GM19351 (cell line): ENCODE measurements at regions not wholly inside any gene's neighbourhood (a gene's known extent, or its start where the extent isn't known, plus 50 kb on each side); places are given as distances from the start of the nearest gene placed in this dataset.

Experiments
- ATAC-seq: cut with Tn5 transposase; IDR thresholded peaks from one replicate; pipeline ENCODE4 v1.9.1; 2021; ENCODE audit warnings: mild to moderate bottlenecking, moderate library complexity; ENCODE audit not compliant: unreplicated experiment

DNA sequence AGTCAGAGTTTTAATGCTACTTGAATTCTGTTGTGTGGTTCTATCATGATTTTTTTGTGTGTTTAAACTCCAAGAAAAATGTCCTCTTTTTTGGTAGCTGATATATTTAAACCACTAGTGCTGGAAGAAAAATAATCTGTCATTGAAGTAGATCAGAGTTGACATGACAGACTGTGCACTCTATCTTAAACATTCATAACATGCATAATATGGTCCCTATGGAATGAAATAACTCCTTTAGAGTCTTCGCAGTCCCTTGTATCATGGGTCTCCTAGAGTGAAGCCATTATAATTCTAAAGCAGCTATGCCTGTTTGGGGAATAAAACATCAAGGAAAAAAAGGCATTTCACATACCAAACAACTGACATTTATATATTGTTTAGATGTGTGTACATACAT is 282.7 kb upstream of the CITED2 start:
- ATAC-seq: no peak

GRCh38 chr6:139655783-139656705 is 281.6 kb upstream of the CITED2 start:
- ATAC-seq: no peak

DNA sequence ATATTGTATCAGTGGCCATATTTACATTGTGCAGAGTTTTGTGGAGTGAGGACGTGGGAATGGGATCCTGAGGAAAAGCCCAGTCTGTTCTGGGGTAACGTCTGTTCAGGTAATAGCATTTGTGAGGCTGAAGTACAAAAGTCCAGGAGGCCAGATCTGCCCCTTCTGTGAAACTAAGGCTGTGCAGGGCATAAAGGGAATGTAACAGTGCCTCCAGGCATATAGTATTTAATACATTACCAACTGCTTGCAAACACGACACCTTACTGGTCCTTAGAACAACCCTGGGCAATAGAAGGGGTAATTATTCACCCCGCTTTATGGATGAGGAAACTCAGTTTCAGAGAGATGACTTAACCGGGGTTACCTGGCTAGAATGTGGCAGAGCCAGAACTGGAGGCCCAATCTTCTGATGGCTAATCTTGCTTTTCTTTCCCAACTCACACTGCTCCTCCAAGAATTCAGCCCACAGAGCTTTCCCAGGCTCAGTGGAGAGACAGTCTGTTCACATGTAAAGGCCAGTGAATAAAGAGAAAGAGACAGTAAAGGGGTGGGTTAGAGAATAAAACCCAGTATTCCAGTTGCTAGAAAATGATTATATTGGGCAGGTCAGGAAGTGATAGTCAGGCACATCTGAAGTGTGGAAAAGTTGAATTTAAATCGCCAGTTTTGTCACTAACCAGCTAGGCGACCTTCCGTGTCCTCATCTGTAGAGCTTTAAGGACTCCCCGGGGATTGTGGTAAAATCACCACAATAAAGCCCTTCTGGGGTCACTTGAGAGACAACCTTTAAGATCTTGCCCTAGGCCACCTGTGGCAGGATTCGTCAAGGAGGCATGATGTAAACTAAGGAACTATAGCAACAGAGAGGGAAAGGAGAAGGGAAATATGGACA is 280.7 kb upstream of the CITED2 start:
- ATAC-seq: no peak

DNA sequence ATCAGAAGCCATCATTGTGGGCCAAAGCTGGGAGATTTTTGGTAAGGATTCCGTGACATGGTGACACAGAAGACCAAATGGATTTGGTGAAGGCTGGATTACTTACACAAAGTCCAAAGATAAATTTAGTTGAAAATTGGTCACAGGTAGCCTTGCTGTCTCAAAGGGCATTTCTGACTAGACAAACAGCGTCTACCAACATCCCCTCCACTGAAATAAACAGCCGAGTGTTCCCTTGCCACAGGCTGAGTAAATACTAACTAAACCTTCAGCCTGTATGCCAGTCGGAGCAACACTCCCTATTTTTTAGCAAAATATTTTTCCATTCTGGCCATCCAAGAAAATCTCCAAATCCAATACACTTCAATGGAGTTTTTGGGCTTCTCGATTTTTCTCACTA is 279.9 kb upstream of the CITED2 start:
- no peak for ATAC-seq

DNA sequence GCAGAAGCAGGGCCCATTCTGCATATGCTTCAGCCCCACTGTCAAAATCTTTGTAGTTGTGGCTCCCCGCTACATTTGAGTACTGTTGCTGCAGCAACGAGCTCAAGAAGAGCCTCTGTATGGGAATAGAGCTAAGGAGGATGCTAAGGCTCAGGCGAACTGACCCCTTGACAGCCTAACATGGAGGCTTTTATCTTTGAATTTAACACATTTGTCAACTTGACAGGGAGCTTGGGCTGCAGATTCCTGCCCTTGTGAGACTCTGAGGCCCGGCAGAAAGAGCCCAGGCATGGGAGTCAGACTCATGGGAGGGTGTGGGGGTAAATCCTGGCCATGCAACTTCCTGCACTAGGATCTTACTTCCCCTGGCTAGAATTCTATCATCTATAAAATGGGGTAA is 278.7 kb upstream of the CITED2 start:
- ATAC-seq: no peak

DNA sequence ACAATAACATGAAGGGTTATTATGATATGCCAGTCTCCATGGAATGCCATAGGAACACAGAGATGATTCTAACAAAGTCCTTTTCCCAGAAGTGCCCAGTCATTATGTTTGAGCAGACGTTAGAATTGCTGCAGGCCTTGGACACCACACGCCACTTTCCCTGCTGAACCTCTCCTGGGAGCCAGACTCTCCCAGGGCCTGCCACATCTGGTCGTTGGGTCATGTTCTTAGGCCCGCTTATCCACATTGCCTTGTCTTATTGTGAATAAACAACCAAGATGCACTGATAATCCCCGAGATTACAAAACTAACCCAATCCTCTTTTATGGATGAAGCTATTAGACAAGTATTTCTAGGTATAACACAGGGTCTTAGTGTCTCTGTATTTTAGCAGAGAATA is 276.5 kb upstream of the CITED2 start:
- no peak for ATAC-seq

DNA sequence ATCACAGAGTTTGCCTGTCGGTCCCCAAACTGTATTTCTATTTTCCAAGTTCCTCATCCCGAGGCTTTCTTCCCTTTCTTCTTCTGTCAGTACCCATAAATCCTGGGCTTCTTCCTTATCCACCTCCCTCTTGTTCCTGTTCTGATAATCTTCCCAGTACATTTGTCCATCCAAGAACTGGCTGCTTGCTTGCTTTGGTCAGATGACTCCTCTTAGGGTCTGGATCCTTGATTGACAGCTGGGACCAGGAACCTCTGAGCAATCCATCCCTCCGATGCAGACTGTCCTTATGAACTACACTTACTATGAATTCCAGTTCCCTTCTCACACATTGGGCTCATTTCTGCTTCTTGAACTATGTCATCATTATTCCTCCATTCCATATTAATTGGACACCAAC is 275.3 kb upstream of the CITED2 start:
- no peak for ATAC-seq

- no peak for ATAC-seq
Observed at GRCh38 chr6:139649128-139649527, 274.7 kb upstream of the CITED2 start.

DNA sequence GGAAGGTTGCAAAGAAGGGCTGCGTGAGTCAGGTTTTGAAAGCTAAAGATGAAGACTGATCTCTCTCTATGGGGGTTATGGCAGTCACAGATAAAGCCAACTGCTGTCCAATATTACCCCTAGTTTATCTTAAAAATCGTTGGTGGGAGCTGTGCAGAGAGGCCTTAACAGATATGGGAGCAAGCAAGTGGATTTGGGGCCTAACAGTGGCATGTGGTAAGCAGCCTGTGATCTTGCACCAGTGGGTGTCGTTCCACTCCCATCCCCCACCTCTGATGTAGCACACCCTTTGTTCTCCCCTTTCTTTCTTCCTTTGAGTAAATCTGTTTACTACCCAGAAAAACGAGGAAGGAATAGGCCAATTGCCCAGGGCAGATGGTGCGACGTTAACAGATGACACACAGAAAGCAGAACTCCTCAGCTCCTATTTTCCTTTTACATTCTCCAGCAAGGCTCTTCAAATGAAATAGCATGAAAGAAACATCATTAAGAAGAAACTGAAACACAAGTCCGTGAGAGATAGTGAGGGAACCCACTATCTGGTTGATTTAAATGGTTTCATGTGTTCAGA is 274.1 kb upstream of the CITED2 start:
- no peak for ATAC-seq

- no peak for ATAC-seq
Observed at GRCh38 chr6:139647841-139648240, 273.4 kb upstream of the CITED2 start.

DNA sequence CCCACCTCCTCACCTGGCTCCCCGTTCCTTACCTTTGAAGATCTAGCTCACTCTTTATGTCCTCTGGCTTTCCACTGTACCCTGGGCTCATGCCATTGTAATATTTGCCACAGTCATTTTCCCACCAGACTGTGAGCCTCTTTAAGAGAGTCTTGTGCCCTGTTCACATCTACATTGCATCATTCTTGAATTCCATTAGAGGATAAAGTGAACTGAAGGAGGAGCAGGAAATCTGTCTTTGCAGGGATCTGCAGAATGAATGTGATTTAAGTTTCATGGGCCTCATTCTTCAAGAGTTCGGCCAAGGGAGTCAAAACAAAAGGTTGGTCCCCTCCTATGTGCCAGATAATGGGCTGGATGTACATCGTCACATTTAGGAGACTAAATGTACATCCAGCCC is 272.6 kb upstream of the CITED2 start:
- no peak for ATAC-seq

DNA sequence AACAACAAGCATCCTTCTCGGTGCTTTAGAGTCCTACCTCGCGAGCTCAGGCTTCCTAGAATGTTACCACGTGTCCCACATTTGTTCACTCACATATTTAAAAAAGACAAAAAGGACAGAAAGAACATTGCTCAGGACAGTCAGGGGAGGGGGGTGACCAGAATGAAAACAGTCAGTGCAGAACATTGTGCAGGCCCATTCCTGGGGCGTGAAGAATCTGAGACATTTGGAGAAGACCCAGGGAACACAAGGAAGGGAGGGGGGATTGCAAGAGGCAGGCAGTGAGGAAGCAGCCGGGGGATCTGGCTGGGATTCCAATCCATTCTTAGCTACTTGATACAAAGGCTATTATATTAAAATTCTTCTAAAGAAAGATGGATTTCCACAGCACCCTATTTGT is 270.4 kb upstream of the CITED2 start:
- no peak for ATAC-seq

DNA sequence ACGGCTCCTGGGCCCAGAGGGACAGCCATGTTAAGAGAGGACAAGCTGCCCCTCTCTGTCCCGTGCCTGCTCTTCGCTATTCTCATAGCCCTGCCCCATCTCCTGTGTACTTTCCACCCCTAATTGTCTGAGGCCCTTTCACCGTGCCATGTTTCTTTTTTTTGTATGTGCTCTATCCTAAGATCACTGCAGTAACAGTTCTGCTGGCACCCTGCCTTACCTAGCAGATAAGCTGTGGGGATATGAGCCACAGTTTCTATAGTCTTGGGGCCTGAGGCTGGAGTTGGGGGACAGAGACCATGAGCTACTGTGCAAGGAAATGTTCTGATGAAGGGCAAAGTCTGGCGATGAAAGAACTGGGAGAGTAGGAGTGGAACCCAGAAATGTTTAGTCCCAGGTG is 269.5 kb upstream of the CITED2 start:
- ATAC-seq: no peak

DNA sequence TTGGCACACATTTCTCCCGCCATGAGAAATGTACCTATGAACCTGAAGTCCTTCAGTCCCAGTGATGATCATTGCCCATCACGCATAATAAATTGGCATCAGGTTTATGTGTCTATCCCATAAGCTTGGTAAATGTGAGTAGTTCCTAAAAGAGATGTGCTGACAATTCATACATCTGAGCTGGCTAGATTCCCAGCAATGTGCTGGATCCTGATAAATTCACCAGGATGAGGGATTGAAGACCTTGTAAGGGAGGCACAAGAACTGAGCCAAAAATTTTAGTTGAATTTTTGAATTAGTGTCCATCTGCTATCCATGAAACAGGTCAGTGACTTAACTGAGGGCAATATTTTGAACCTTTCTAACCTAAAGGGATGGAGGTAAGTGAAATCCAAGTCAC is 267.9 kb upstream of the CITED2 start:
- ATAC-seq: no peak

DNA sequence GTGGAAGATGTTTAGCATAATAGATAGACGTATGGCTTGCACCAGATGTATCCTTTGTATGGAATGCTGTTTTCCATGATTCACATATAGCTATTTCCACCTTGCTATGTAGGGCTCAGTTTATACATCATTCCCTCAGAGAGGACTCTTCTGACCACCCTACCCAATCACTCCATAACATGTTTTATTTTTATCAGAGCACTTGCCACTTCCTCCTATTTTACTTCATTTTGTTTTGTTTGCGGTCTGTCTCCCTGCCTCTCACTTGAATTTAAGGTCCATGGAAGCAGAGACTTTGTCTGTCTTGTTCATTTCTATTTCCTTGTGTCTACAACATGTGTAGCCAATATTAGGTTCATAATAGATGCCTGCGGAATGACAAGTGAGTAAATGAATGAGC is 266.9 kb upstream of the CITED2 start:
- ATAC-seq: no peak

- ATAC-seq: no peak
Observed at GRCh38 chr6:139640921-139641320, 266.5 kb upstream of the CITED2 start.

DNA sequence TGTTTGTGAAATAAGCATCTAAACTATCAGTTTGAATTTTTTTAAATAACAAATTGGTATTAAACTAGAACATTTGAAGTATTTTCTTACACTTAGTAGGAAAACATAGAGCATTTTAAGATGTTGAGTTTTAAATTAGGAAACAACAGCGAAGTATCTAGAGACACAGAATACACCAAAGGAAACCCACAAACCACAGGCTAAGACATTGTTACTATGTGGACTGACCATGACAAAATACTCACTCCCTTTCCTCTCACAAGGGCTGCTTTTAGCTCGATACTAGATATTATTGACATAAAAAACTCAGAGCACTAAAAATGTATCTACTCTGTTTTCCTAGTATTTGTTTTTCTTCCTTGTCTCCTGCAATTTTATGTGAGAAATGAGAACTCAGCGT is 266.0 kb upstream of the CITED2 start:
- peak; percentile 99 for ATAC-seq

GRCh38 chr6:139639507-139639906 is 265.1 kb upstream of the CITED2 start:
- no peak for ATAC-seq

- no peak for ATAC-seq
Observed at GRCh38 chr6:139638179-139638941, 263.9 kb upstream of the CITED2 start.

DNA sequence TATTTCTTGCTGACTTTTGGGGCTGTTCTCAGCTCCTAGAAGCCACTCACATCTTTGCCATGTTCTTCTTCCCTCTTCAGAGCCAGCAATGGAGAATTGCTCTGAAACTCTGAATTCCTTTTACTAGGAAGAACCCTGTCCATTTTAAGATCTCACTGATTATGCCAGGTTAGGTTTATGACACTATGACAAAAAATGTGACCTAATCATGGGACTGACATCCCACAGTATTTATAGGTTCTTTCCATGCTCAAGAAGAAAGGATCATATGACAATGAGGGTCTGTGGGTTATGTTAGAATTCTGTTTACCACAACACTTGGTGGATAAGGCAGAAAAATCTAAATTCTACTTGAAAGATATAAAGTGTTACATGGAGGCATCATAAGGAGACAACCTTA is 263.3 kb upstream of the CITED2 start:
- no peak for ATAC-seq

DNA sequence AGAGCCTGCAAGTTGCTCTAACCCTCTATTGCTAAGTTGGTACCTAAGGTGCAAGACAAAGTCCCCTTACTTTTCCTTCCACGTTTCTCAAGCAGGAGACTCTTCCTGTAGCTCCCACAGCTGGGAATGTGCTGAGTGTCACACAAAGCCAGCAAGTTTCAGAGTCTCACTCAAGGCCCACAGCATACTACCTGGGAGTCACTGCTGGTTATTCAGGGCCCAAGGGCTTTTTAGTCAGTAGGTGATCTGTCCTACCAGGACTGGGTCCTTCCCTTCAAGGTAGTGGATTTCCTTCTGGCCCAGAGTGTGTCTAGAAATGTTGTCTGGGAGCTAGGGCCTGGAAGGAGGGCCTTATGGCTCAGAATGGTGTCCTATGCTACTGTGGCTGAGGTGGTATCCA is 261.9 kb upstream of the CITED2 start:
- ATAC-seq: no peak
